IMR-90 (cell line): ENCODE measurements at regions not wholly inside any gene's neighbourhood (a gene's known extent, or its start where the extent isn't known, plus 50 kb on each side); places are given as distances from the start of the nearest gene placed in this dataset.

Experiments used
- ATAC-seq: fragments of 200-7000 bp; cut with Tn5 transposase; 2 replicates; pipeline ENCODE4 v1.9.1; 2020; ENCODE audit warnings: low read depth, mild to moderate bottlenecking, moderate library complexity
- BruUV-seq: library from RNA; stranded (reverse); fragments of 400-500 nt; replicated peaks from 2 replicates; lab custom pipeline; 2021; lab: Mats Ljungman, UMichigan
- CTCF ChIA-PET: fragments of 300-600 bp; formaldehyde crosslinking; extraction: SDS; loops from one replicate; lab custom pipeline; 2021; ENCODE audit warnings: antibody characterized with exemption; lab: Yijun Ruan, JAX
- POLR2A ChIA-PET: fragments of 300-600 bp; sonication (Branson Sonifier 250); formaldehyde crosslinking; loops from one replicate; lab custom pipeline; 2022; ENCODE audit warnings: antibody characterized with exemption; ENCODE audit not compliant: unreplicated experiment; lab: Charles Lee
- DNase-seq: peaks from one replicate; pipeline ENCODE4 v3.0.0; 2013
- H2AFZ ChIP-seq: replicated peaks from 2 replicates; pipeline ENCODE3; 2013; ENCODE audit warnings: low read length, mild to moderate bottlenecking; ENCODE audit not compliant: poor library complexity
- H2AK5ac ChIP-seq: 2 replicates; pipeline ENCODE4 v1.6.1; 2013; ENCODE audit warnings: low read depth, low read length, inconsistent platforms
- H2AK9ac ChIP-seq: replicated peaks from 2 replicates; pipeline ENCODE3; 2013; ENCODE audit warnings: mild to moderate bottlenecking, low read depth, low read length, moderate library complexity; ENCODE audit not compliant: poor library complexity
- H2BK120ac ChIP-seq: 2 replicates; pipeline ENCODE4 v1.6.1; 2013; ENCODE audit warnings: low read depth, low read length, inconsistent platforms
- H2BK15ac ChIP-seq: 3 replicates; pipeline ENCODE4 v1.6.1; 2013; ENCODE audit warnings: low read depth, low read length, inconsistent platforms
- H2BK20ac ChIP-seq: 2 replicates; pipeline ENCODE4 v1.6.1; 2013; ENCODE audit warnings: low read depth, mild to moderate bottlenecking, inconsistent platforms, low read length, moderate library complexity
- H2BK5ac ChIP-seq: 2 replicates; pipeline ENCODE4 v1.6.1; 2013; ENCODE audit warnings: mild to moderate bottlenecking, low read depth, low read length, inconsistent platforms; ENCODE audit not compliant: poor library complexity, severe bottlenecking
- H3K14ac ChIP-seq: replicated peaks from 2 replicates; pipeline ENCODE4 v1.6.1; 2013; ENCODE audit warnings: low read depth, low read length, inconsistent platforms
- H3K18ac ChIP-seq: 2 replicates; pipeline ENCODE4 v1.6.1; 2013; ENCODE audit warnings: low read depth, low read length, control low read depth
- H3K23ac ChIP-seq: 2 replicates; pipeline ENCODE4 v1.6.1; 2013; ENCODE audit warnings: low read depth, low read length, inconsistent platforms
- H3K27ac ChIP-seq: 2 replicates; pipeline ENCODE4 v1.5.1; 2013; ENCODE audit warnings: mild to moderate bottlenecking, control low read depth, low read length; ENCODE audit not compliant: insufficient read depth
- H3K27me3 ChIP-seq: 2 replicates; pipeline ENCODE4 v1.6.1; 2013; ENCODE audit warnings: low read length; ENCODE audit not compliant: control insufficient read depth, insufficient read depth
- H3K36me3 ChIP-seq: 2 replicates; pipeline ENCODE4 v1.6.1; 2013; ENCODE audit warnings: low read length, mixed read lengths; ENCODE audit not compliant: control insufficient read depth, insufficient read depth
- H3K4ac ChIP-seq: 2 replicates; pipeline ENCODE4 v1.6.1; 2013; ENCODE audit warnings: low read depth, low read length, inconsistent platforms
- H3K4me1 ChIP-seq: 2 replicates; pipeline ENCODE4 v1.6.1; 2013; ENCODE audit warnings: low read length, mixed read lengths; ENCODE audit not compliant: control insufficient read depth, insufficient read depth
- H3K4me2 ChIP-seq: 2 replicates; pipeline ENCODE4 v1.6.1; 2013; ENCODE audit warnings: low read depth, mild to moderate bottlenecking, control low read depth, low read length, moderate library complexity
- H3K4me3 ChIP-seq: 2 replicates; pipeline ENCODE4 v1.5.1; 2013; ENCODE audit warnings: low read depth, mild to moderate bottlenecking, control low read depth, low read length, moderate library complexity; ENCODE audit not compliant: insufficient read depth
- H3K56ac ChIP-seq: 2 replicates; pipeline ENCODE4 v1.6.1; 2013; ENCODE audit warnings: low read length, inconsistent platforms; ENCODE audit not compliant: insufficient read depth; ENCODE audit errors: extremely low read depth
- H3K79me1 ChIP-seq, 2 experiments: 2 replicates each; pipeline ENCODE4 v1.6.1; 2013; ENCODE audit warnings: low read length in 2 of 2, inconsistent platforms in 1 of 2, low read depth in 1 of 2
- H3K9ac ChIP-seq: 2 replicates; pipeline ENCODE4 v1.6.1; 2013; ENCODE audit warnings: low read depth, low read length, control low read depth
- H3K9me1 ChIP-seq: 2 replicates; pipeline ENCODE4 v1.6.1; 2013; ENCODE audit warnings: low read length, inconsistent platforms; ENCODE audit not compliant: insufficient read depth
- H3K9me3 ChIP-seq: 2 replicates; pipeline ENCODE4 v1.6.1; 2013; ENCODE audit warnings: low read length; ENCODE audit not compliant: control insufficient read depth, insufficient read depth
- H4K20me1 ChIP-seq: 2 replicates; pipeline ENCODE4 v1.6.1; 2013; ENCODE audit warnings: low read length, inconsistent platforms; ENCODE audit not compliant: insufficient read depth
- H4K5ac ChIP-seq: 2 replicates; pipeline ENCODE4 v1.6.1; 2013; ENCODE audit warnings: mild to moderate bottlenecking, low read depth, low read length, control low read depth
- H4K8ac ChIP-seq, 2 experiments: 2 replicates each; pipeline ENCODE4 v1.6.1; 2013; ENCODE audit warnings: low read depth in 2 of 2, low read length in 2 of 2, control low read depth in 1 of 2, inconsistent platforms in 1 of 2
- H4K91ac ChIP-seq: 2 replicates; pipeline ENCODE4 v1.6.1; 2013; ENCODE audit warnings: low read depth, low read length, inconsistent platforms; ENCODE audit not compliant: insufficient read depth
- BHLHE40 ChIP-seq: fragments of 150-350 bp; IDR thresholded peaks from 2 replicates; pipeline ENCODE4 v1.6.1; 2016; ENCODE audit warnings: mild to moderate bottlenecking, low read depth, low read length
- FOS ChIP-seq: fragments of 150-350 bp; IDR thresholded peaks from 2 replicates; pipeline ENCODE4 v1.6.1; 2016; ENCODE audit warnings: low read depth, low read length
- MAZ ChIP-seq: IDR thresholded peaks from 2 replicates; pipeline ENCODE4 v1.6.1; 2012; ENCODE audit warnings: low read depth, mild to moderate bottlenecking, low read length, improper control_type of control experiment, moderate library complexity, borderline replicate concordance
- RAD21 ChIP-seq: IDR thresholded peaks from 2 replicates; pipeline ENCODE4 v1.6.1; 2012; ENCODE audit warnings: low read length, improper control_type of control experiment
- RCOR1 ChIP-seq: IDR thresholded peaks from 2 replicates; pipeline ENCODE4 v1.6.1; 2012; ENCODE audit warnings: mild to moderate bottlenecking, low read length, improper control_type of control experiment; ENCODE audit not compliant: insufficient replicate concordance
- WGBS, 2 experiments: methylation state at CpG; one replicate each; pipeline versions ENCODE4 v1.1.5 to v1.1.7; 2013; ENCODE audit warnings: missing lambda C conversion rate in 2 of 2; ENCODE audit not compliant: insufficient read length in 1 of 2; ENCODE audit errors: extremely low coverage in 2 of 2; 5-methylcytosine and 5-hydroxymethylcytosine counted together
- dilution Hi-C: fragments of 300-500 bp; cut with HindIII; formaldehyde crosslinking; loops from one replicate; pipeline ENCODE4 v1.14.3; 2018; ENCODE audit warnings: low sequenced_read_pairs; ENCODE audit not compliant: unreplicated experiment
- in situ Hi-C: fragments of 300-500 bp; cut with MboI; formaldehyde crosslinking; loops from 3 replicates; pipeline ENCODE4 v1.14.3; 2019; ENCODE audit warnings: low sequenced_read_pairs, inconsistent platforms, mixed read lengths
- intact Hi-C: fragments of 100-400 bp; cut with micrococcal nuclease; formaldehyde crosslinking; loops from 2 replicates; pipeline ENCODE4 v1.10.0; 2022
- TF ChIP-seq, protein P1 (sequence below): fragments of 150-350 bp; IDR thresholded peaks from 2 replicates; pipeline ENCODE4 v1.6.1; 2016; ENCODE audit warnings: low read depth, mild to moderate bottlenecking, low read length, moderate library complexity, borderline replicate concordance

GRCh38 chr9:118990949-118991348, 378.3 kb downstream of the BRINP1 start:
- no peak overlapping the region for H3K4me2 ChIP-seq
- no peak overlapping the region for H4K5ac ChIP-seq
- H3K4ac ChIP-seq = no peak overlapping the region
- no peaks in the 10 kb centered on the region for H3K9me1 ChIP-seq
- ChIA-PET CTCF (no interaction called here), POLR2A (no interaction called here)
- H3K79me1 ChIP-seq = no peaks in the 10 kb centered on the region
- H2BK20ac ChIP-seq = no peak overlapping the region
- no peak overlapping the region for H3K56ac ChIP-seq
- no peak overlapping the region for H3K27ac ChIP-seq
- ATAC-seq = no peak
- no peak for DNase-seq
- no peaks in the 10 kb centered on the region for H4K20me1 ChIP-seq
- in situ Hi-C loops = no loop called here
- H2AFZ ChIP-seq = no peak overlapping the region
- H4K8ac ChIP-seq = no peak overlapping the region
- intact Hi-C loops = no loop called here
- no peak overlapping the region for H3K4me3 ChIP-seq
- H3K23ac ChIP-seq = no peak overlapping the region
- no peaks in the 10 kb centered on the region for H3K4me1 ChIP-seq
- no peak overlapping the region for H2AK9ac ChIP-seq
- H2BK5ac ChIP-seq = no peak overlapping the region
- no peak overlapping the region for H4K91ac ChIP-seq
- TF ChIP-seq RAD21 (no peak), RCOR1 (no peak), BHLHE40 (no peak), MAZ (no peak), FOS (no peak)
- TF ChIP-seq, protein P1, sequence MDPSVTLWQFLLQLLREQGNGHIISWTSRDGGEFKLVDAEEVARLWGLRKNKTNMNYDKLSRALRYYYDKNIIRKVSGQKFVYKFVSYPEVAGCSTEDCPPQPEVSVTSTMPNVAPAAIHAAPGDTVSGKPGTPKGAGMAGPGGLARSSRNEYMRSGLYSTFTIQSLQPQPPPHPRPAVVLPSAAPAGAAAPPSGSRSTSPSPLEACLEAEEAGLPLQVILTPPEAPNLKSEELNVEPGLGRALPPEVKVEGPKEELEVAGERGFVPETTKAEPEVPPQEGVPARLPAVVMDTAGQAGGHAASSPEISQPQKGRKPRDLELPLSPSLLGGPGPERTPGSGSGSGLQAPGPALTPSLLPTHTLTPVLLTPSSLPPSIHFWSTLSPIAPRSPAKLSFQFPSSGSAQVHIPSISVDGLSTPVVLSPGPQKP = no peak
- H3K36me3 ChIP-seq = no peaks in the 10 kb centered on the region
- H2BK120ac ChIP-seq = no peak overlapping the region
- H2BK15ac ChIP-seq = no peak overlapping the region
- no peak overlapping the region for H3K14ac ChIP-seq
- H3K18ac ChIP-seq = no peak overlapping the region
- no CpG with 5 or more reads among the region's 2 CpGs for WGBS, 2 experiments
- dilution Hi-C loops = no loop called here
- H3K9me3 ChIP-seq = peaks cover 12% of the 10 kb centered on the region
- no peaks in the 10 kb centered on the region for H3K27me3 ChIP-seq
- H2AK5ac ChIP-seq = no peak overlapping the region
- no peak overlapping the region for H3K9ac ChIP-seq
- BruUV-seq = no TSS peak
